Renal cortex interstitium (tissue), 11 donors: ENCODE measurements at regions not wholly inside any gene's neighbourhood (a gene's known extent, or its start where the extent isn't known, plus 50 kb on each side); places are given as distances from the start of the nearest gene placed in this dataset.
"Not testable (repeated sequence)": the region's sequence is repeated elsewhere in the genome, so short reads cannot be mapped to it uniquely, and the experiment has no call there.

Source experiments
- DNase-seq, 11 donors: peaks; one replicate each; pipeline ENCODE4 v3.0.0-alpha.2; 2013; ENCODE audit warnings: low read depth in 9 of 11, low spot score in 4 of 11; ENCODE audit errors: extremely low read depth in 1 of 11

GRCh38 chr10:35973912-35974591, 332.0 kb upstream of the FZD8 start:
- not testable (repeated sequence) for DNase-seq

GRCh38 chr10:35972275-35972674, 330.2 kb upstream of the FZD8 start:
- no peak for DNase-seq

GRCh38 chr10:35971397-35971796, 329.3 kb upstream of the FZD8 start:
- no peak for DNase-seq

GRCh38 chr10:35963685-35964084, 321.6 kb upstream of the FZD8 start:
- DNase-seq, result no peak

- no peak for DNase-seq
Measured at GRCh38 chr10:35961501-35961900, 319.4 kb upstream of the FZD8 start.

GRCh38 chr10:35959252-35959651, 317.2 kb upstream of the FZD8 start:
- DNase-seq, result no peak

- DNase-seq, result not testable (repeated sequence)
Measured at GRCh38 chr10:35958609-35959008, 316.5 kb upstream of the FZD8 start.

GRCh38 chr10:35950701-35951100, 308.6 kb upstream of the FZD8 start:
- no peak for DNase-seq

GRCh38 chr10:35950226-35950625, 308.1 kb upstream of the FZD8 start:
- no peak for DNase-seq

GRCh38 chr10:35949811-35950211, 307.7 kb upstream of the FZD8 start:
- DNase-seq, result no peak

- no peak for DNase-seq
Measured at GRCh38 chr10:35946556-35946955, 304.5 kb upstream of the FZD8 start.

GRCh38 chr10:35942057-35942456, 300.0 kb upstream of the FZD8 start:
- DNase-seq, result no peak

GRCh38 chr10:35940141-35941041, 298.3 kb upstream of the FZD8 start:
- DNase-seq, result peak in 2 of 11 donors; percentile 38 to 43

- DNase-seq, result no peak
Measured at GRCh38 chr10:35938160-35938559, 296.1 kb upstream of the FZD8 start.

- no peak for DNase-seq
Measured at GRCh38 chr10:35937546-35937945, 295.4 kb upstream of the FZD8 start.

GRCh38 chr10:35934642-35934995, 292.5 kb upstream of the FZD8 start:
- DNase-seq, result no peak

- no peak for DNase-seq
Measured at GRCh38 chr10:35933940-35934641, 292.0 kb upstream of the FZD8 start.

GRCh38 chr10:35933491-35933890, 291.4 kb upstream of the FZD8 start:
- DNase-seq, result no peak

GRCh38 chr10:35929962-35930361, 287.9 kb upstream of the FZD8 start:
- not testable (repeated sequence) for DNase-seq

GRCh38 chr10:35928748-35929147, 286.7 kb upstream of the FZD8 start:
- DNase-seq, result no peak
